PFSK-1 (cell line): ENCODE measurements at regions not wholly inside any gene's neighbourhood (a gene's known extent, or its start where the extent isn't known, plus 50 kb on each side); places are given as distances from the start of the nearest gene placed in this dataset.

Source experiments
- FOXP2 ChIP-seq: optimal IDR thresholded peaks from 2 replicates; pipeline ENCODE3; 2011; ENCODE audit warnings: borderline replicate concordance, control low read depth, inconsistent platforms; ENCODE audit not compliant: insufficient read depth; ENCODE audit errors: extremely low read length, extremely low read depth
- POLR2AphosphoS5 ChIP-seq: IDR thresholded peaks from 2 replicates; pipeline ENCODE4 v1.6.1; 2012; ENCODE audit warnings: low read depth, mild to moderate bottlenecking, control low read depth, low read length, moderate library complexity
- SIN3A ChIP-seq: IDR thresholded peaks from 2 replicates; pipeline ENCODE4 v1.6.1; 2012; ENCODE audit warnings: mild to moderate bottlenecking, low read length, moderate library complexity, borderline replicate concordance; ENCODE audit not compliant: insufficient read depth
- TAF1 ChIP-seq: IDR thresholded peaks from 2 replicates; pipeline ENCODE4 v1.6.1; 2012; ENCODE audit warnings: low read length, control low read depth, borderline replicate concordance; ENCODE audit not compliant: insufficient read depth
- TF ChIP-seq, protein P1 (sequence below), 2 experiments: IDR thresholded peaks; 2 replicates each; pipeline versions ENCODE4 v1.6.1 to v1.8.0; 2011 to 2012; ENCODE audit warnings: low read depth in 2 of 2, low read length in 2 of 2, control low read depth in 1 of 2, inconsistent platforms in 1 of 2, mild to moderate bottlenecking in 1 of 2, moderate library complexity in 1 of 2; ENCODE audit not compliant: insufficient read depth in 1 of 2

- TF ChIP-seq POLR2AphosphoS5 (no peak), SIN3A (no peak), TAF1 (no peak), FOXP2 (no peak)
- TF ChIP-seq, protein P1, sequence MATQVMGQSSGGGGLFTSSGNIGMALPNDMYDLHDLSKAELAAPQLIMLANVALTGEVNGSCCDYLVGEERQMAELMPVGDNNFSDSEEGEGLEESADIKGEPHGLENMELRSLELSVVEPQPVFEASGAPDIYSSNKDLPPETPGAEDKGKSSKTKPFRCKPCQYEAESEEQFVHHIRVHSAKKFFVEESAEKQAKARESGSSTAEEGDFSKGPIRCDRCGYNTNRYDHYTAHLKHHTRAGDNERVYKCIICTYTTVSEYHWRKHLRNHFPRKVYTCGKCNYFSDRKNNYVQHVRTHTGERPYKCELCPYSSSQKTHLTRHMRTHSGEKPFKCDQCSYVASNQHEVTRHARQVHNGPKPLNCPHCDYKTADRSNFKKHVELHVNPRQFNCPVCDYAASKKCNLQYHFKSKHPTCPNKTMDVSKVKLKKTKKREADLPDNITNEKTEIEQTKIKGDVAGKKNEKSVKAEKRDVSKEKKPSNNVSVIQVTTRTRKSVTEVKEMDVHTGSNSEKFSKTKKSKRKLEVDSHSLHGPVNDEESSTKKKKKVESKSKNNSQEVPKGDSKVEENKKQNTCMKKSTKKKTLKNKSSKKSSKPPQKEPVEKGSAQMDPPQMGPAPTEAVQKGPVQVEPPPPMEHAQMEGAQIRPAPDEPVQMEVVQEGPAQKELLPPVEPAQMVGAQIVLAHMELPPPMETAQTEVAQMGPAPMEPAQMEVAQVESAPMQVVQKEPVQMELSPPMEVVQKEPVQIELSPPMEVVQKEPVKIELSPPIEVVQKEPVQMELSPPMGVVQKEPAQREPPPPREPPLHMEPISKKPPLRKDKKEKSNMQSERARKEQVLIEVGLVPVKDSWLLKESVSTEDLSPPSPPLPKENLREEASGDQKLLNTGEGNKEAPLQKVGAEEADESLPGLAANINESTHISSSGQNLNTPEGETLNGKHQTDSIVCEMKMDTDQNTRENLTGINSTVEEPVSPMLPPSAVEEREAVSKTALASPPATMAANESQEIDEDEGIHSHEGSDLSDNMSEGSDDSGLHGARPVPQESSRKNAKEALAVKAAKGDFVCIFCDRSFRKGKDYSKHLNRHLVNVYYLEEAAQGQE (IDR thresholded peaks at IDR 0.05; ENCODE audit: insufficient read depth in 1 of 2, low read depth in 2 of 2, low read length in 2 of 2), result no peak
Observed at GRCh38 chr13:76724421-76724820, 161.8 kb downstream of the KCTD12 start.

GRCh38 chr13:76723551-76724232, 162.5 kb downstream of the KCTD12 start:
- TF ChIP-seq POLR2AphosphoS5, result no peak
- TF ChIP-seq FOXP2, result no peak
- no peak for TF ChIP-seq TAF1
- TF ChIP-seq SIN3A, result no peak
- TF ChIP-seq, protein P1 (IDR thresholded peaks at IDR 0.05; ENCODE audit: insufficient read depth in 1 of 2, low read depth in 2 of 2, low read length in 2 of 2), result no peak

GRCh38 chr13:76722782-76723181, 163.4 kb downstream of the KCTD12 start:
- TF ChIP-seq TAF1 (no peak), POLR2AphosphoS5 (no peak), FOXP2 (no peak), SIN3A (no peak)
- TF ChIP-seq, protein P1 (IDR thresholded peaks at IDR 0.05; ENCODE audit: insufficient read depth in 1 of 2, low read depth in 2 of 2, low read length in 2 of 2), result no peak

- TF ChIP-seq TAF1 (no peak), FOXP2 (no peak), SIN3A (no peak)
Observed at GRCh38 chr13:76720821-76721220, 165.4 kb downstream of the KCTD12 start.

DNA sequence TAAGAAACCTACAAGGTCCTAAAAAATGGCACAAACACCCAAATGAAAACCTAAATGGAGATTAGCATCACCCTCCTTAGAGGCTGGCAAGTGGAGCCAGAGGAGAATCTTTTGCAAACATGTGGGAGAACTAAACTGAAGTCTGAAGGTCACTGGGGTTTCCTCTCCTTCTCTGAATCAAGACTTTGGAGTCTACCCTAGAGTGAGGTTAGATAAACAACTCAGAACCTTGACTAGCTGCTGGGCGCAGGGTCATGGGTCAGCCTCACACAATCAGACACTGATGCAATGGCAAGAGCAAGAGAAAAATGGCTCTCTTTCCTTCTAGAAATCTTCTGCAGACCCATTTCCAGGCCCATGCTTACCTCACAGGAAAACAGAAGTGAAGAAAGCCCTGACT, 165.8 kb downstream of the KCTD12 start:
- TF ChIP-seq, protein P1 (IDR thresholded peaks at IDR 0.05; ENCODE audit: insufficient read depth in 1 of 2, low read depth in 2 of 2, low read length in 2 of 2), result no peak
- TF ChIP-seq FOXP2, result no peak
